Activated CD4-positive, alpha-beta T cell treated with anti-CD3 and anti-CD28 coated beads, Interleukin-2, amount 50 U/mL, for 48 hours (primary cell): ENCODE measurements at regions not wholly inside any gene's neighbourhood (a gene's known extent, or its start where the extent isn't known, plus 50 kb on each side); places are given as distances from the start of the nearest gene placed in this dataset.

Source experiments
- DNase-seq, 2 experiments: peaks; one replicate each; pipeline ENCODE4 v3.0.0-alpha.2; 2020

DNA sequence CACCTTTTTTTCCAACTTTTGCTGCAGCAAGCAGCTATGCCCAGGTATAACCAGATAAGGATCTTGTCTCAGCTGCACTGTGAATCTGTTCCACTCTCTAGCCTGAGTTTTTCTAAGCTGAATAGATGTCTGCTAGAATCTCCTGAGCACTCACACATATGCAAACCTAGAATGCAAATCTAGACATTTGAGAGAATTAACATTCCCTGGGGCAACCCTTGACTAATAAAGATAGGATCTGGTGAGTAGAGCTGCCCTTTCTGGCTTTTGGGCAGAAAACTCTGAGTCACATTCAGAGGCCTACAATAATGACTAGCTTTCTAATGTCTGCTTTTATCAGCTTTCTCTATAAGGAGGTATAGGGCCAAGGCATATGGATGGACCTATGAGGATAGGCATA, 61.4 kb upstream of the BARHL2 start:
- no peak for DNase-seq

DNA sequence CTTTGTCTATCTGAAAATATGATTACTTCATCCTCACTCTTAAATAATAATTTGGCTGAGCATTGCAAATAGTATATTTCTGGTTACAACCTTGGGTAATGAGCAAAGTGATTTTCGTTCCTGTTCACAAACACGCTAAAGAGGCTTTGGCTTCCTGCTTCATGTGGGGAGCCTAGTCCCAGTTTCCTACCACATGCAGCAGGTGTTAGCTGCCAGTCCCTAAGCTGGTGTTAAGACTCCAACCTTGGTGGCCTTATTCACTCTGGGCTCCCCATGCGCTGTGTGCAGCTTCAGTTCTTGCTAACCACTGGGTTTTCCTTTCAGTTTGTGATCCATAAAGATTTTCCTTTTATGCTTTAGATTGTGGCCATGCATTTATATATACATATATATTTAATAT, 56.7 kb upstream of the BARHL2 start:
- no peak for DNase-seq

DNA sequence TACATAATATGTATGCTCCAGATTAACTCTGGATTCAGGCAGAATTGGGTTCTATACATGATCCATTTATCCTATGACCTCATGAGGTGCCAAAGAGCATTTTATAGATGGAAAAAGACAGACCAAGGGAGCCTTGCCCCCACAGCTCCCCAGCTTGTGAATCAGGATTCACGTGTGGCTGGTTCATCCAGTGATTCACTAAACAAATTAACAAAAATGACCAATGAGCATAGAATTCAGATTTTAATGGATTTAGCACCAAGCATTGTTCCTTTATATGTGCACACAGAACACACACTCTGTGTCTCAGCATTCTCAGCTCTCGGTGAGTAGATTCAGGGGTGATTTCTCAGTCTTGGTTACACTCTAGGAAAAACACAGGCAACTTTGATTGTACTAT, 51.7 kb upstream of the BARHL2 start:
- no peak for DNase-seq

GRCh38 chr1:90768098-90768497, 51.0 kb upstream of the BARHL2 start:
- no peak for DNase-seq
